ENCODE measurements at regions not wholly inside any gene's neighbourhood (a gene's known extent, or its start where the extent isn't known, plus 50 kb on each side); places are given as distances from the start of the nearest gene placed in this dataset.

DNA sequence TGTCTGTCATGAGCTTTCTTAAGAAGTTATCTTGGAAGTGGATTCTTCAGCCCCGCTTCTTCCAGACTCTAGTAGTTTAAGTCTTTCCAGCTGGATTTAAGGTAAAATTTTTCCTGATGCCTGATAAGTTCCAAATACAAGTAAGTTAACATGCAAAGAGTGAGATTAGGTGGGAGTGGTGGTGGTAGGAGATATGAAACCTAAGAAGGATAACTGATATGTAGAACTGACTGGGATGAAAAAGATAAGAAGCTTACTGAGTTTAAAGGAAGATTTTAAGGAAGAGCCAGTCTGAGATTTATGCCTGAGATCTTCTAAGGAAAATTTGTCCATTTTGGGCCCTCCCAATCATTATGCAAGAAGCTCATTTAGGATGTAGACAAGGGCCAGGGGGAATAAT, 250.9 kb upstream of the SYT10 start:
- no peak overlapping the region for H3K27ac Mint-ChIP-seq (ENCODE audit: unreplicated experiment)
- H3K9ac ChIP-seq (ENCODE audit: low read length), result no peak overlapping the region
- no peak for TF ChIP-seq EZH2 (IDR thresholded peaks at IDR 0.05; ENCODE audit: insufficient read depth, low read length)
- TF ChIP-seq, protein P1, sequence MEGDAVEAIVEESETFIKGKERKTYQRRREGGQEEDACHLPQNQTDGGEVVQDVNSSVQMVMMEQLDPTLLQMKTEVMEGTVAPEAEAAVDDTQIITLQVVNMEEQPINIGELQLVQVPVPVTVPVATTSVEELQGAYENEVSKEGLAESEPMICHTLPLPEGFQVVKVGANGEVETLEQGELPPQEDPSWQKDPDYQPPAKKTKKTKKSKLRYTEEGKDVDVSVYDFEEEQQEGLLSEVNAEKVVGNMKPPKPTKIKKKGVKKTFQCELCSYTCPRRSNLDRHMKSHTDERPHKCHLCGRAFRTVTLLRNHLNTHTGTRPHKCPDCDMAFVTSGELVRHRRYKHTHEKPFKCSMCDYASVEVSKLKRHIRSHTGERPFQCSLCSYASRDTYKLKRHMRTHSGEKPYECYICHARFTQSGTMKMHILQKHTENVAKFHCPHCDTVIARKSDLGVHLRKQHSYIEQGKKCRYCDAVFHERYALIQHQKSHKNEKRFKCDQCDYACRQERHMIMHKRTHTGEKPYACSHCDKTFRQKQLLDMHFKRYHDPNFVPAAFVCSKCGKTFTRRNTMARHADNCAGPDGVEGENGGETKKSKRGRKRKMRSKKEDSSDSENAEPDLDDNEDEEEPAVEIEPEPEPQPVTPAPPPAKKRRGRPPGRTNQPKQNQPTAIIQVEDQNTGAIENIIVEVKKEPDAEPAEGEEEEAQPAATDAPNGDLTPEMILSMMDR (IDR thresholded peaks at IDR 0.05; ENCODE audit: insufficient read depth, low read depth, low read length), result no peak
- H3K36me3 ChIP-seq (ENCODE audit: insufficient read depth, low read length), result no peaks in the 10 kb centered on the region
- H3K4me3 ChIP-seq (ENCODE audit: insufficient read depth, low read depth, low read length), result no peak overlapping the region
- no peaks in the 10 kb centered on the region for H3K4me1 Mint-ChIP-seq (ENCODE audit: low read depth, unreplicated experiment)
- peaks cover 6% of the 10 kb centered on the region for H3K9me3 ChIP-seq (ENCODE audit: insufficient read depth, low read depth, low read length)
- no peaks in the 10 kb centered on the region for H3K79me2 ChIP-seq (ENCODE audit: insufficient read depth, low read length)
- H3K27ac ChIP-seq (ENCODE audit: low read depth, low read length), result no peak overlapping the region
- FAIRE-seq (no peak), DNase-seq (ENCODE audit: low read depth) (no peak)
- H2AFZ ChIP-seq (ENCODE audit: low read depth, low read length), result no peak overlapping the region
- no peaks in the 10 kb centered on the region for H3K4me1 ChIP-seq (ENCODE audit: insufficient read depth, low read length)
- H3K36me3 Mint-ChIP-seq (ENCODE audit: low read depth, unreplicated experiment), result no peaks in the 10 kb centered on the region
- H3K27me3 ChIP-seq (ENCODE audit: insufficient read depth, low read length), result no peaks in the 10 kb centered on the region
- peaks cover 5% of the 10 kb centered on the region for H3K9me3 Mint-ChIP-seq (ENCODE audit: unreplicated experiment)
- no peaks in the 10 kb centered on the region for H3K27me3 Mint-ChIP-seq (ENCODE audit: low read depth, unreplicated experiment)
- H4K20me1 ChIP-seq (ENCODE audit: insufficient read depth, low read length), result no peaks in the 10 kb centered on the region
- no peak overlapping the region for H3K4me3 Mint-ChIP-seq (ENCODE audit: unreplicated experiment)
- no peak overlapping the region for H3K4me2 ChIP-seq (ENCODE audit: low read length)

GRCh38 chr12:33703221-33703620, 263.6 kb upstream of the SYT10 start:
- no peak overlapping the region for H3K9ac ChIP-seq (ENCODE audit: low read length)
- H4K20me1 ChIP-seq (ENCODE audit: insufficient read depth, low read length), result no peaks in the 10 kb centered on the region
- no peak overlapping the region for H3K4me2 ChIP-seq (ENCODE audit: low read length)
- H3K9me3 Mint-ChIP-seq (ENCODE audit: unreplicated experiment), result no peaks in the 10 kb centered on the region
- no peaks in the 10 kb centered on the region for H3K79me2 ChIP-seq (ENCODE audit: insufficient read depth, low read length)
- no peak overlapping the region for H3K27ac ChIP-seq (ENCODE audit: low read depth, low read length)
- H3K4me1 Mint-ChIP-seq (ENCODE audit: low read depth, unreplicated experiment), result no peaks in the 10 kb centered on the region
- H2AFZ ChIP-seq (ENCODE audit: low read depth, low read length), result no peak overlapping the region
- H3K4me3 ChIP-seq (ENCODE audit: insufficient read depth, low read depth, low read length), result no peak overlapping the region
- H3K9me3 ChIP-seq (ENCODE audit: insufficient read depth, low read depth, low read length), result no peaks in the 10 kb centered on the region
- DNase-seq (ENCODE audit: low read depth) (no peak), FAIRE-seq (no peak)
- H3K4me3 Mint-ChIP-seq (ENCODE audit: unreplicated experiment), result no peak overlapping the region
- H3K4me1 ChIP-seq (ENCODE audit: insufficient read depth, low read length), result no peaks in the 10 kb centered on the region
- no peak for TF ChIP-seq EZH2 (IDR thresholded peaks at IDR 0.05; ENCODE audit: insufficient read depth, low read length)
- TF ChIP-seq, protein P1 (IDR thresholded peaks at IDR 0.05; ENCODE audit: insufficient read depth, low read depth, low read length), result no peak
- H3K27me3 ChIP-seq (ENCODE audit: insufficient read depth, low read length), result no peaks in the 10 kb centered on the region
- no peaks in the 10 kb centered on the region for H3K36me3 Mint-ChIP-seq (ENCODE audit: low read depth, unreplicated experiment)
- no peak overlapping the region for H3K27ac Mint-ChIP-seq (ENCODE audit: unreplicated experiment)
- no peaks in the 10 kb centered on the region for H3K36me3 ChIP-seq (ENCODE audit: insufficient read depth, low read length)
- H3K27me3 Mint-ChIP-seq (ENCODE audit: low read depth, unreplicated experiment), result no peaks in the 10 kb centered on the region

GRCh38 chr12:33706927-33707326, 267.3 kb upstream of the SYT10 start:
- Histone ChIP-seq H3K4me1 (ENCODE audit: insufficient read depth, low read length) (no peaks in the 10 kb centered on the region), H4K20me1 (ENCODE audit: insufficient read depth, low read length) (no peaks in the 10 kb centered on the region), H3K27me3 (ENCODE audit: insufficient read depth, low read length) (no peaks in the 10 kb centered on the region), H3K36me3 (ENCODE audit: insufficient read depth, low read length) (no peaks in the 10 kb centered on the region), H3K27ac (ENCODE audit: low read depth, low read length) (no peak overlapping the region), H3K79me2 (ENCODE audit: insufficient read depth, low read length) (no peaks in the 10 kb centered on the region), H3K4me3 (ENCODE audit: insufficient read depth, low read depth, low read length) (no peak overlapping the region), H3K9me3 (ENCODE audit: insufficient read depth, low read depth, low read length) (no peaks in the 10 kb centered on the region), H3K4me2 (ENCODE audit: low read length) (no peak overlapping the region), H2AFZ (ENCODE audit: low read depth, low read length) (no peak overlapping the region), H3K9ac (ENCODE audit: low read length) (no peak overlapping the region)
- DNase-seq (ENCODE audit: low read depth) (no peak), FAIRE-seq (no peak)
- H3K27ac Mint-ChIP-seq (ENCODE audit: unreplicated experiment), result no peak overlapping the region
- no peaks in the 10 kb centered on the region for H3K9me3 Mint-ChIP-seq (ENCODE audit: unreplicated experiment)
- H3K4me3 Mint-ChIP-seq (ENCODE audit: unreplicated experiment), result no peak overlapping the region
- no peaks in the 10 kb centered on the region for H3K36me3 Mint-ChIP-seq (ENCODE audit: low read depth, unreplicated experiment)
- no peak for TF ChIP-seq EZH2 (IDR thresholded peaks at IDR 0.05; ENCODE audit: insufficient read depth, low read length)
- TF ChIP-seq, protein P1 (IDR thresholded peaks at IDR 0.05; ENCODE audit: insufficient read depth, low read depth, low read length), result no peak
- H3K27me3 Mint-ChIP-seq (ENCODE audit: low read depth, unreplicated experiment), result no peaks in the 10 kb centered on the region
- peaks cover 4% of the 10 kb centered on the region for H3K4me1 Mint-ChIP-seq (ENCODE audit: low read depth, unreplicated experiment)

Data from astrocyte (in vitro differentiated cells and primary cell).